HepG2 (cell line): ENCODE measurements at regions not wholly inside any gene's neighbourhood (a gene's known extent, or its start where the extent isn't known, plus 50 kb on each side); places are given as distances from the start of the nearest gene placed in this dataset.

Experiments used
- E2F2 ChIP-seq: sonication (generic); formaldehyde crosslinking; IDR thresholded peaks from 2 replicates; pipeline ENCODE4 v1.4.0; 2020; ENCODE audit warnings: missing genetic modification reagents, borderline replicate concordance
- FOXC1 ChIP-seq: sonication (generic); formaldehyde crosslinking; IDR thresholded peaks from 2 replicates; pipeline ENCODE4 v1.8.0; 2022; ENCODE audit warnings: mild to moderate bottlenecking, missing genetic modification reagents, borderline replicate concordance
- HOXA3 ChIP-seq: sonication (generic); formaldehyde crosslinking; IDR thresholded peaks from 2 replicates; pipeline ENCODE4 v1.5.0; 2020; ENCODE audit warnings: missing genetic modification reagents
- MEIS1 ChIP-seq: sonication (generic); formaldehyde crosslinking; IDR thresholded peaks from 2 replicates; pipeline ENCODE4 v1.9.0; 2021; ENCODE audit warnings: mild to moderate bottlenecking, missing genetic modification reagents, moderate library complexity, borderline replicate concordance
- SATB2 ChIP-seq: sonication (generic); formaldehyde crosslinking; IDR thresholded peaks from 2 replicates; pipeline ENCODE4 v1.5.0; 2020; ENCODE audit warnings: missing genetic modification reagents
- SMAD3 ChIP-seq: sonication (generic); formaldehyde crosslinking; IDR thresholded peaks from 2 replicates; pipeline ENCODE4 v1.4.0; 2020; ENCODE audit warnings: missing genetic modification reagents
- ZKSCAN8 ChIP-seq: IDR thresholded peaks from 2 replicates; pipeline ENCODE4 v1.6.1; 2016; ENCODE audit warnings: borderline replicate concordance, missing genetic modification reagents, missing compliant biosample characterization
- ZNF10 ChIP-seq: sonication (generic); formaldehyde crosslinking; IDR thresholded peaks from 2 replicates; pipeline ENCODE4 v1.4.0; 2020; ENCODE audit warnings: mild to moderate bottlenecking, low read depth, missing genetic modification reagents, borderline replicate concordance
- TF ChIP-seq, protein P1 (sequence below): sonication (generic); formaldehyde crosslinking; IDR thresholded peaks from one replicate; pipeline ENCODE4 v1.5.1; 2020; ENCODE audit warnings: mild to moderate bottlenecking, missing genetic modification reagents; ENCODE audit errors: not compliant biosample characterization
- TF ChIP-seq, protein P2 (sequence below): sonication (generic); formaldehyde crosslinking; IDR thresholded peaks from 2 replicates; pipeline ENCODE4 v1.4.0; 2020; ENCODE audit warnings: mild to moderate bottlenecking, missing genetic modification reagents
- TF ChIP-seq, protein P3 (sequence below): IDR thresholded peaks from 2 replicates; pipeline ENCODE4 v1.6.1; 2018; ENCODE audit warnings: missing genetic modification reagents, mild to moderate bottlenecking, missing compliant biosample characterization

GRCh38 chr4:71864380-71864779, 80.5 kb upstream of the GC start (continued):
- TF ChIP-seq, protein P1, sequence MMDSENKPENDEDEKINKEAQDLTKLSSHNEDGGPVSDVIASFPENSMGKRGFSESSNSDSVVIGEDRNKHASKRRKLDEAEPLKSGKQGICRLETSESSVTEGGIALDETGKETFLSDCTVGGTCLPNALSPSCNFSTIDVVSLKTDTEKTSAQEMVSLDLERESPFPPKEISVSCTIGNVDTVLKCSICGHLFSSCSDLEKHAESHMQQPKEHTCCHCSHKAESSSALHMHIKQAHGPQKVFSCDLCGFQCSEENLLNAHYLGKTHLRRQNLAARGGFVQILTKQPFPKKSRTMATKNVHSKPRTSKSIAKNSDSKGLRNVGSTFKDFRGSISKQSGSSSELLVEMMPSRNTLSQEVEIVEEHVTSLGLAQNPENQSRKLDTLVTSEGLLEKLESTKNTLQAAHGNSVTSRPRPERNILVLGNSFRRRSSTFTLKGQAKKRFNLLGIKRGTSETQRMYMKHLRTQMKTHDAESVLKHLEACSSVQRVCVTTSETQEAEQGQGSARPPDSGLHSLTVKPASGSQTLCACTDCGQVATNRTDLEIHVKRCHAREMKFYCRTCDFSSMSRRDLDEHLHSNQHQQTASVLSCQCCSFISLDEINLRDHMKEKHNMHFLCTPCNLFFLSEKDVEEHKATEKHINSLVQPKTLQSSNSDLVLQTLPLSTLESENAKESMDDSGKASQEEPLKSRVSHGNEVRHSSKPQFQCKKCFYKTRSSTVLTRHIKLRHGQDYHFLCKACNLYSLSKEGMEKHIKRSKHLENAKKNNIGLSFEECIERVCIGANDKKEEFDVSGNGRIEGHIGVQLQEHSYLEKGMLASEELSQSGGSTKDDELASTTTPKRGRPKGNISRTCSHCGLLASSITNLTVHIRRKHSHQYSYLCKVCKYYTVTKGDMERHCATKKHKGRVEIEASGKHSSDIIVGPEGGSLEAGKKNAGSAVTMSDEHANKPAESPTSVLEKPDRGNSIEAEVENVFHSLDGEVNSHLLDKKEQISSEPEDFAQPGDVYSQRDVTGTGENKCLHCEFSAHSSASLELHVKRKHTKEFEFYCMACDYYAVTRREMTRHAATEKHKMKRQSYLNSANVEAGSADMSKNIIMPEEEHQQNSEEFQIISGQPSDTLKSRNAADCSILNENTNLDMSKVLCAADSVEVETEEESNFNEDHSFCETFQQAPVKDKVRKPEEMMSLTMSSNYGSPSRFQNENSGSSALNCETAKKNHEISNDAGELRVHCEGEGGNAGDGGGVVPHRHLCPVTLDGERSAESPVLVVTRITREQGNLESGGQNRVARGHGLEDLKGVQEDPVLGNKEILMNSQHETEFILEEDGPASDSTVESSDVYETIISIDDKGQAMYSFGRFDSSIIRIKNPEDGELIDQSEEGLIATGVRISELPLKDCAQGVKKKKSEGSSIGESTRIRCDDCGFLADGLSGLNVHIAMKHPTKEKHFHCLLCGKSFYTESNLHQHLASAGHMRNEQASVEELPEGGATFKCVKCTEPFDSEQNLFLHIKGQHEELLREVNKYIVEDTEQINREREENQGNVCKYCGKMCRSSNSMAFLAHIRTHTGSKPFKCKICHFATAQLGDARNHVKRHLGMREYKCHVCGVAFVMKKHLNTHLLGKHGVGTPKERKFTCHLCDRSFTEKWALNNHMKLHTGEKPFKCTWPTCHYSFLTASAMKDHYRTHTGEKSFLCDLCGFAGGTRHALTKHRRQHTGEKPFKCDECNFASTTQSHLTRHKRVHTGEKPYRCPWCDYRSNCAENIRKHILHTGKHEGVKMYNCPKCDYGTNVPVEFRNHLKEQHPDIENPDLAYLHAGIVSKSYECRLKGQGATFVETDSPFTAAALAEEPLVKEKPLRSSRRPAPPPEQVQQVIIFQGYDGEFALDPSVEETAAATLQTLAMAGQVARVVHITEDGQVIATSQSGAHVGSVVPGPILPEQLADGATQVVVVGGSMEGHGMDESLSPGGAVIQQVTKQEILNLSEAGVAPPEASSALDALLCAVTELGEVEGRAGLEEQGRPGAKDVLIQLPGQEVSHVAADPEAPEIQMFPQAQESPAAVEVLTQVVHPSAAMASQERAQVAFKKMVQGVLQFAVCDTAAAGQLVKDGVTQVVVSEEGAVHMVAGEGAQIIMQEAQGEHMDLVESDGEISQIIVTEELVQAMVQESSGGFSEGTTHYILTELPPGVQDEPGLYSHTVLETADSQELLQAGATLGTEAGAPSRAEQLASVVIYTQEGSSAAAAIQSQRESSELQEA (CRISPR knock-in tag): no peak
- no peak for TF ChIP-seq MEIS1 (CRISPR knock-in tag)
- TF ChIP-seq HOXA3: no peak
- TF ChIP-seq, protein P2, sequence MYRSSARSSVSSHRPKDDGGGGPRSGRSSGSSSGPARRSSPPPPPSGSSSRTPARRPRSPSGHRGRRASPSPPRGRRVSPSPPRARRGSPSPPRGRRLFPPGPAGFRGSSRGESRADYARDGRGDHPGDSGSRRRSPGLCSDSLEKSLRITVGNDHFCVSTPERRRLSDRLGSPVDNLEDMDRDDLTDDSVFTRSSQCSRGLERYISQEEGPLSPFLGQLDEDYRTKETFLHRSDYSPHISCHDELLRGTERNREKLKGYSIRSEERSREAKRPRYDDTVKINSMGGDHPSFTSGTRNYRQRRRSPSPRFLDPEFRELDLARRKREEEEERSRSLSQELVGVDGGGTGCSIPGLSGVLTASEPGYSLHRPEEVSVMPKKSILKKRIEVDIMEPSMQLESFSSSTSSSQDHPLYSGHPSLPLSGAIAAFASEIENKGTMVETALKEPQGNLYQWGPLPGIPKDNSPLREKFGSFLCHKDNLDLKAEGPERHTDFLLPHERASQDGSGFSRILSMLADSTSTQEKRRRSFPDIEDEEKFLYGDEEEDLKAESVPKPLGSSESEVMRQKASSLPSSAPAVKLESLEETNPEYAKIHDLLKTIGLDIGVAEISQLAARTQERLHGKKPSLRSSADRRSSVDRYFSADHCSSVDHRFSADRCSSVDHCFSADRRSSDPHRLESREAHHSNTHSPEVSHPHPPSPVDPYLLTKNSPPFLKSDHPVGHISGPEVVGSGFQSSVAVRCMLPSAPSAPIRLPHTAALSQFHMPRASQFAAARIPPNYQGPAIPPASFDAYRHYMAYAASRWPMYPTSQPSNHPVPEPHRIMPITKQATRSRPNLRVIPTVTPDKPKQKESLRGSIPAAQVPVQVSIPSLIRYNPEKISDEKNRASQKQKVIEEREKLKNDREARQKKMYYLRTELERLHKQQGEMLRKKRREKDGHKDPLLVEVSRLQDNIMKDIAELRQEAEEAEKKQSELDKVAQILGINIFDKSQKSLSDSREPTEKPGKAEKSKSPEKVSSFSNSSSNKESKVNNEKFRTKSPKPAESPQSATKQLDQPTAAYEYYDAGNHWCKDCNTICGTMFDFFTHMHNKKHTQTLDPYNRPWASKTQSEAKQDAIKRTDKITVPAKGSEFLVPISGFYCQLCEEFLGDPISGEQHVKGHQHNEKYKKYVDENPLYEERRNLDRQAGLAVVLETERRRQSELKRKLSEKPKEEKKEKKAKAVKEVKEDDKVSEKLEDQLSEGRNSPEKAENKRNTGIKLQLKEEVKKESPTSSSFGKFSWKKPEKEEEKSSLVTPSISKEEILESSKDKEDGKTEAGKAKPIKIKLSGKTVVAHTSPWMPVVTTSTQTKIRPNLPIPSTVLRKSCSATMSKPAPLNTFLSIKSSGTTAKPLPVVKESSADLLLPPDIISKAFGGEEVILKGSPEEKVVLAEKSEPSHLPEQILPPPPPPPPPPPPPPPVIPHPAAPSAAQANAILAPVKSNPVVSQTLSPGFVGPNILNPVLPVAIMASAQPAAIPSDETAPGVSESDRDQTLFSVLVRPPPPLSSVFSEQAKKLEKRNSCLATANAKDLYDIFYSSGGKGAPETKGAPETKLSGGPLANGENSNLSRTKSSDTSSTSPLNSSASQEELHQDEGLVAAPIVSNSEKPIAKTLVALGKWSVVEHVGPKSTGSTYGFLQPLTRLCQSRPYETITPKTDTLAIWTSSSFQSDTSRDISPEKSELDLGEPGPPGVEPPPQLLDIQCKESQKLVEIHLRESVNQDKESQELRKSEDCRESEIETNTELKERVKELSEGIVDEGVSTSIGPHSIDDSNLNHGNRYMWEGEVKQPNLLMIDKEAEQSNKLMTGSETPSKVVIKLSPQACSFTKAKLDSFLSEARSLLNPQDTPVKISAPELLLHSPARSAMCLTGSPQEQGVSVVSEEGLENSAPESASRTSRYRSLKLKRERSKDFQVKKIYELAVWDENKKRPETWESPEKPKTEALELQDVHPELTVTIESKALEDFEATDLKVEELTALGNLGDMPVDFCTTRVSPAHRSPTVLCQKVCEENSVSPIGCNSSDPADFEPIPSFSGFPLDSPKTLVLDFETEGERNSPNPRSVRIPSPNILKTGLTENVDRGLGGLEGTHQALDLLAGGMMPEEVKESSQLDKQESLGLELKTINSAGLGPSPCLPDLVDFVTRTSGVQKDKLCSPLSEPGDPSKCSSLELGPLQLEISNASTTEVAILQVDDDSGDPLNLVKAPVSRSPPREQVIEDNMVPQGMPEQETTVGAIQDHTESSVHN (CRISPR knock-in tag): no peak
- no peak for TF ChIP-seq SMAD3
- no peak for TF ChIP-seq SATB2 (CRISPR knock-in tag)
- TF ChIP-seq E2F2: no peak
- TF ChIP-seq ZKSCAN8: no peak
- TF ChIP-seq, protein P3, sequence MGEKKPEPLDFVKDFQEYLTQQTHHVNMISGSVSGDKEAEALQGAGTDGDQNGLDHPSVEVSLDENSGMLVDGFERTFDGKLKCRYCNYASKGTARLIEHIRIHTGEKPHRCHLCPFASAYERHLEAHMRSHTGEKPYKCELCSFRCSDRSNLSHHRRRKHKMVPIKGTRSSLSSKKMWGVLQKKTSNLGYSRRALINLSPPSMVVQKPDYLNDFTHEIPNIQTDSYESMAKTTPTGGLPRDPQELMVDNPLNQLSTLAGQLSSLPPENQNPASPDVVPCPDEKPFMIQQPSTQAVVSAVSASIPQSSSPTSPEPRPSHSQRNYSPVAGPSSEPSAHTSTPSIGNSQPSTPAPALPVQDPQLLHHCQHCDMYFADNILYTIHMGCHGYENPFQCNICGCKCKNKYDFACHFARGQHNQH (CRISPR knock-in tag): no peak
- no peak for TF ChIP-seq ZNF10 (CRISPR knock-in tag)
- TF ChIP-seq FOXC1 (CRISPR knock-in tag): no peak
